ENCODE measurements at regions not wholly inside any gene's neighbourhood (a gene's known extent, or its start where the extent isn't known, plus 50 kb on each side); places are given as distances from the start of the nearest gene placed in this dataset.

DNA sequence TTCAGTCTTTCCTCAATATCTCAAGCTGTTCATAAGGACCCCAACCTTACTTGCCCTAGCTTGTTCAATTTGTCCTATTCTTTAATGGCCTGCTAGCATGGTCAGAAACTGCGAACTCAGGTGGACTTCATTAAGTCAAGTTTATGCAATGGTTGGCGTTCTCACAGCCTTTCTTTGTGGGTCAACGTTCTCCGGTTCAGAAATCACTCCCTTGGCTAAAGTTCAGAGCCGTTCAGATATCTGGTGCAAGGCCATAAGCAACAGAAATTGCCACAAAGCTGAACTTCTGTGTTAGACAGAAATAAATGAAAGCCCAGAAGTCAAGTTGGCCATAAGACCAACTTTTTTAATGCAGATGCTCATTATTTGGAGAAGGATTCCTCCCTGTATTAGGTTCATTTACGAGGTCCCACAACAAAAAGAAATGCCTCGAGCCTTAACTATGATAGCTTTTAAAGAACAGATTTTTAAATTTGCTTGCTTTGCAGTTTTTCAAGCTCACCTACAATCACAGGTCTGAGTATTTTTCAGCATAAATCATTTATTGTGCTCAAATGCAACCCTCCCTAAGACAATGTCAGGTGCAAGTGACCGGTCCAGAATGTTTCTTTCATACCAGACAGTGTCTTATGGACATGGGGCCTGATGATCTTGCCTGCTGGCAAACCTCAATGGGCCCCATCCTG, 140.2 kb upstream of the COL11A1 start:
- DNase-seq = no peak

DNA sequence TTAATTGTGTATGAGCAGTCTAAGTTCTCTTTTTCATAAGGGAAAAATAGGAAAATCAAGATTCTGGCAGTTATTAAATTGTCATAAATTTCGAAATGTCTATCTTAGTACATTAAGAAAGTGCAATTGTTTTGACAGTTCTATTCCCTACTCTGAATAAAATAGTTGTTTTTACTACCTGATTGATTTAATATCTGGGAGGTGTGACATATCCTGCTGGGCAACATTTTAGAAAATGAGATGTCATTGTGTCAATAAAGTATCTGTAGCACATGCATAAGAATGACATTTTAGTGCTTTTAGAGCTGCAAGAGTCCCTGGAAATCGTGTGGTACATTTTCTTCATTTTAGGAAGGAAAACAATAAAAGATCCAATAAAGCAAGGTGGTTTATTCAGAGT, 139.2 kb upstream of the COL11A1 start:
- no peak for DNase-seq

DNA sequence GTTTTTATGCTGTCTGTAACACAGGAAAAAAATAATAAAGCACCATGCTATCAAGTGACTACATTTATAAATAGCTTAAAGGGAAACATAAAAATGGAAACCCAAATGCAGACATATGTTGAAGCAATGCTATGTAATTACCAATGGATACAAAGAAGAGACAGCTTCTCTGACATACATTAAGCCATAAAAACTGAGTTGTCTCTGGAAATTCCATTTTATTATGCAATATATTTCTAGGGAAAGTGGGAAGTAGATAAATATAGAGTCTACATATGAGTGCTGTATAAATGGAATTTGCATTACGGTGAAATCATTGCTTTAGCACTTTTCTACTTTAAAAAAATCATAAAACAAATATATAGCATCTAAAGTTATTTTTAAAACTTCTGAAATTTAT, 135.2 kb upstream of the COL11A1 start:
- peak; percentile 60 for DNase-seq

DNA sequence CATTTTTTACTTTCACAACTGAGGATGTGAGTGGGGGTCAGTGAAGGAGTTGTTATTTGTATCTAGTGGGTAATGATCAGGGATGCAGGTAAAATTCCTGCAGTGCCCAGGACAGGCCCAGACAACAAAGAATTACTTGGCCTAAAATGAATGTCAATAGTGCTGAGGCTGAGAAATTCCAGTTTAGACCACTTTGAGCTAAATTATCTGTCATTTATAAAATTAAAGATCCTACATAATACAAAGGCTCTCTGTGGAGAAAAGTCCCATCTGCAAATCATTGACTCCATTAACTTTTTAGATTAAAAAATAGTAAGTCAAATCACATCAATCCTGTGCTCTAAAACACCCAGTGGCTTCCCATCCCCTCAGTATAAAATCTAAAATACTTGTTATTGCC, 130.7 kb upstream of the COL11A1 start:
- no peak for DNase-seq

DNA sequence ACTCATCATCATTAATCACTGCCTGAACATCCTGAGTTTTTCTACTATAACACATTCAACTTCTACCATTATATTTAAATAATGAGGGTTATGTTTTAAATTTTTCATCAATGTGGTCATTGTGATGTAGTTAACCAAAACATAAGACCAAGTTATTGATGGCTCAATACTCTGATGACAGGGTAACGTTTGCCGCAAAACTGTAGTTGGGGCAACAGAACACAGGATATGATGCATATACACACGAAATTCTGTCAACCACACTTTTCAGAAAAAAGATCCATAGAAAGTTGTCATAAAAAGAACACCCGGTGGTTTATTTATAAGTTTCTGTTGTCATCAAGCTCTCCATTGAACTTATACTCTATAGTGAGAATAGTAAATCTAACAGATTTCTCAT, 121.7 kb upstream of the COL11A1 start:
- peak; percentile 59 for DNase-seq

DNA sequence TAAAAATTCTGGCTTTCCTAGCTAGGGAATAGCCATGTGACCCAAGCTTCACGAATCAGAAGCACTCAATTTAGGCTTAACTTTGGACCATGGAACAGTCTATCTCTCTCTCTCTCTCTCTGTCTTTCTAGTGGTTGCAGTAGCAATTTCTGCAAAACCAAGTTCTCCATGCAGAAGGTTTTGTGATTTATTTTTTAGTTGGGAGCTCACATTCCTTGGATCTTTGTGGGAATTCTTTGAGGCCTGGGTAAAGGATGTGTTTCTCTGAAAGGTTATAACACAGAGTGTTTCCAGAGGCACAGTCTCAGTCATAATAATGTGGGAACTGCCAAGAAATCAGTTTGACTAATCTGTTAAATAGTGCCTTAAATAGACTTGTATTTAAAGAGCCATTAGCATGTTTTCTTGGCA, 112.3 kb upstream of the COL11A1 start:
- peak; percentile 95 for DNase-seq

DNA sequence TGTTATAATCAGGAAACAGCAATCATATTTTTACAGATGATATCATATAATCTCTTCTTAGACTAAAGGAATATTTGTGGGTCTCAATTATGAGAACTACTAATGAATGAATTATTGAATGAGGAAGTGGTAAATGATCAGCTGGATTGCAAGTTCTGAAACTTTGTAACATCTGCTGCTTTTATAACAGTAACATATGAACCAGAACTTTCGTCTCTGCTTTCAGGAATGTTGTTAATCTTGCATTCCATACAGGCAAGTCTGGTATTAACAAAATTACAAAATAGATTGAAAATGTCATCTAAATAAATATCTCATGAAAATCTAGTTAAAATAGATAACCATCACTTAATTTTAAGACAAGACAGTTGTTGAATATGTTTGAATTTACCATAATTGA, 110.5 kb upstream of the COL11A1 start:
- peak; percentile 64 for DNase-seq

DNA sequence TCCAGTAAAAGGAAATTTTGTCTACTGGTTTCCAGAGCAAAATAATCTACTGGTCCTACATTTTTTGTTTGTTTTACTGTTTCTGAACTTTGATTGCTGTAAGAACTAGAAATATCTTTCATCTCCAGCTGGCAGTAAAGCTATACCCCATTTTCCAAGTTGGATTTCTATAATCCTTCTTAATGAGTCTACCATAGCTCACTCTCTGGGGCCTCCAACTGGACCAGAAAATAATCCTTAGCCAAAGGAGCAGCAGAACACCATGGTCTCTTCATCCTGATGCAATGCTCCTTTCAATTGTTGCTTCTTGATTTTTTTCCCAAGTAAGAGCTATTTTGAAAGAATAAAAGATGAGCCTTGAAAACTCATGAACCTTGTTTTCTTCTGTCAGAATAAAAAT, 110.0 kb upstream of the COL11A1 start:
- DNase-seq = no peak

DNA sequence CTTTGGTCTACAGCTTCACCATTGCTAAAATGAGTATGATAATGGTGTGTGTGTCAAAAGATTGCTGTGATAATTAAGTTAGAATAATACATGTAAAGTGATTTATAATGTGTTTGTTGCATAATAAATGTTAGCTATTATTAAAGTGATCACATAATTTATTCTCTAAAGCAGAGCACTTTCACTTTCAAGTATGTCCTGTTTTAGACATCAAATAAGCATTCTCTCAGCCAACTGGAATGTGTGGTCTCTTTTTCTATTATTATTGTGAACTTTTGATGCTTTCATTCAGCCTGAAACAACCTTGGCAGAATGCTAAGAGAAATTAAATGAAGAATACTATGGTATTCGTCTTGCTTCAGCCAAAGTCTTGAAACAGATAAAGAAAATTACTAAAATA, 102.8 kb upstream of the COL11A1 start:
- DNase-seq = peak; percentile 65

DNA sequence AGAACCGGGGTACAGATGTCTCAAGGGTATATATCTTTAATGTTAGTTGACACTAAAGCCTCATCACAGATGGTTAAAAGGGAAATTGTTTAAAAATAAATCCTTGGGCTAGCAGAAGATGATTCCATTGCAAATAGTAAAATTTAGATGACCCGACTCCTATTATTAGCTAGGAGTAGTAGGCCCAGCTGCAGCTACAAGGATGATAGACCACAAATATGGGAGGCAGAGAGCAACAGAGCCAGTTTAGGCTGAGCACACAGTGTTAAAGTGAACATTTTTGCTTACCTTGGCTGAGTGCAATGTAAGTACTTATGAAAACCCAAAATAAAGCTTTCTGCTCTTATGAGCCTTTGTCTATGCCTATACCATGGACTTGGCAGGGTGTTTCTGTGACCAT, 100.5 kb upstream of the COL11A1 start:
- no peak for DNase-seq

DNA sequence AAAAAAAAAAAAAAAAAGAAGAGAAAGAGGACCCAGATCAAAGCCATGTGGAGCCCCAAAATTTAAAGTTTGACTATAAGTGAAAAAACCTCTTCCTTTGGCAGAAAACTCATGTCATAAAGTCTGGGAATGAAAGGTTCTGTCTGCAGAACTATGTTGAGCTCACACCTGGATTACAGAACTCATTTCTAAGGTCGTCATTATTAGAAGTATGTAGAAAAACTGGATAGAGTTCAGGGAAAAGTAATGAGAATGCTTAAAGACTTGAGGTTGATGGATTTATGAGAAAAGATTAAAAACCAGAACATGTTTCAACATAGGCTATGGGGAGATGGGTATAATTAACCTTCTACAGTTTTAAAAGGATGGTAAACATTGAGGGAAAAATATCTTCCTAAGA, 90.7 kb upstream of the COL11A1 start:
- no peak for DNase-seq

DNA sequence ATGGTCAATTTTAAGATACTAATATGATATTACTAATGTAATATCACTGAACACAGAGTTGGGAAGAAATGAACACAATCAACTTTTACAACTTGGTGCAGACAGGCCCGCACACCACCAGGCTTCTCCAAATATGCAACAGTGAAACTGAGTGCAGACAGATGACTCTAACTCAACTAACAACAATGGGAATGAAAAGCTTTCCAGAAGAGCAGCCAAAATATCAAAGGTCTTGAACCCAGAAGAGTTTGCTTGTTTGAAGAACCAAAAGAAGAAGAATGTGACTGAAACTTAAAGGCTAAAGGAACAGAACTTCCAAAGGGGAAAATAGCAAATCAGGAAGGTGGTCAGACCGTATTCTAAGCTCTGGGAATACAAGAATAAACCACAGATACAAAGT, 89.8 kb upstream of the COL11A1 start:
- no peak for DNase-seq

DNA sequence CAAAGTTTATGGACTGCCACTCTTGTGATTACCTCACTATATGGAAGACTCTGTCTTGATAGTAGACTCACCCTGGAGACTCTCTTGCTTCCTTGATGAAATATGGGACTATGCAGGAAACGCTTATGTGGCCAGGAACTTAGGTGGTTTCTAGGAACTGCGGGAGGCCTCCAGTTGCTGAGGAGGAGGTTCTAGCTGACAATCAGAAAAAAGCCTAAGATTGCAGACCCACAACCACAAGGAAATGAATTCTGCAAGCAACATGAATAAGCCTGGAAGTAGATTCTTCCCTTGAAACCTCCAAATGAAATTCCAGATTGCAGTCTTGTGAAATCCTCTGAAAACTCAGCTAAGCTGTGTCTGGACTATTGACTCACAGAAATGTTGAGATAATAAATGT, 88.9 kb upstream of the COL11A1 start:
- peak; percentile 84 for DNase-seq

DNA sequence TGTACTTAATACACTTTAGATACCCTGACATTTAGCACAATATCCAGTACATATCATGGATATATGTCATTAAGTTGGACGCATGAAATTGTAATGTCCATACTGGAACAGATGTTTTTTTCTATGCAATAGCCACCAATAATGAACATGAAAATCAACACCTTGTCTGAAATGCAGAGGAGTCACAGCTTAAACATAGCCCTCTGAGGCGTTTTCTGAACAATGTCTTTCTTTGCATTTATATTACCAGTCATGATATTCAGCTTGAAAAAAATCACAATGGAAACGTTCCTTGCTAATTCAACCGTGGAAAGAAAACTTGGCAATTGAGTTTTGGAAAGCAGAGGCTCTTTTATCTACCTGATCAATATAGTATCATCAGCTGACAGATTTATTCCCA, 86.7 kb upstream of the COL11A1 start:
- no peak for DNase-seq

DNA sequence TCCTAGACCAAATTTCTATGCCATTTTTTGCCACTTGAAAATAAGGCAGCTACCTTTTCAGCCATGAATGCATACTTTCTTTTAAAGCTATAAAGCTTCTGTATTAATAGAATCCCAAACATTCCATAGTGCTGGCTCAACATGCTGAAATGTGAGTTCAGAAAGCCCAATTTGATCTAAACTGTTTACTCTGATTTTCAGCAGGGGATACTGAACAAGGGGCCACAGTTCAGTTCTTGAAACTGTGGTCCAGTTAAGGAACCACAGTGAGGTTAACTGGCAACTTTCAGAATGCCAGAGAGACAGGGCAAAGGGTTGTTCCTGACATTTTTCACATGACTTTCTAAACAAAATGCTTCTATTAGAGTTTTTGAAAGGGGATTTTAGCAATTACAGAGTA, 85.7 kb upstream of the COL11A1 start:
- DNase-seq = peak; percentile 49

DNA sequence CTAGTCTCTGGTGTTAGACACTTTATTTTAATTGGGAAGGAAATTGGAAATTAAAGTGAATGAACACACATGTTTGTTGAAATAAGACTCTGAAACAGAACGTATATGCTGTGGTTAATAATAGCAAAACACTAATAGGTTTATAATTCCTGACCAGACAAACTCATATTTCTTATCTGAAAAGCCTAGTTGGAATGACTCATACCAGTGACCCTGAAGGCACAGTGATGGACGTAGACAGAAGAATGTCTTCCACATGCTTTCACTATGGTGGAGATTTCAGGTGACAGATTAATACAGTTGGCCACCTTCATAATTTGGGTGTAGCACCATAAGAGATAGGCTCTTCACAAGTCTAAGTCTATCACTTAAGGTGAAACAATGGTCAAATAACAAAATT, 83.0 kb upstream of the COL11A1 start:
- no peak for DNase-seq

DNA sequence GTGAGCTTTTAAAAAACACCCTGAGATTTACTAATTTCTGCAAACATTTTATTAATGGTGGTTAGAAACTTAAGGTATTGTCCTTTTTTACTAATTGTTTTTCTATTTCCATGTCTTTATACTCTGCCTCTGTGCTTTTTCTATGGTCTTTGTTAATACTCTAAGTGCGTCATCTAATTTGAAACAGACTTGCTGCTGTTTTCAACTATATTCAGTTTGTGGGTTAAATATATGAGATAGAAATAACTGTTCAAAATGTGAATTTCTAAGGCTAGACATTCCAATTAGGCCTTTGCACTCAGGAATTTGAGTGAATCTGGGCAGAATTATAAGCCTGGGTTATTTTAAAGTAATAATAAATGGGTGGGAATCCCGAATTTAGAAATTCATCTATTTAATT, 82.4 kb upstream of the COL11A1 start:
- DNase-seq = peak; percentile 67

DNA sequence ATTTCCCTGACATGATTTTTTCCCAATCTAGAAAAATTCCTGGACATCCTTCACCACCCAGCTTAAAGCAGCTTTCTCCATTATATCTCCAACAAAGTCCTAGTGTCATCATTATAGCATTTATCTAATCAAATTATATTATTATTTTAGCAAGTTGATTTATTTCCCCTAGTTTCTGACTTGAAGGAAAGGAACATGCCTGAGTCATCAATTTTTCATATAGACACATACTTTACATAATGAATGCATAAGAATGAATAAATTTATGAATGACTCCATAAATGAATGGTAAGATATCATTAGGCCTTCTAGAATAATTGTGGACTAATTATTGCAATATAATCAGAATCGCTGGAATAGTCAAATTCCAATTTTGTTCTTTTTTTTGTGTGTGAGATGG, 79.4 kb upstream of the COL11A1 start:
- DNase-seq = no peak

DNA sequence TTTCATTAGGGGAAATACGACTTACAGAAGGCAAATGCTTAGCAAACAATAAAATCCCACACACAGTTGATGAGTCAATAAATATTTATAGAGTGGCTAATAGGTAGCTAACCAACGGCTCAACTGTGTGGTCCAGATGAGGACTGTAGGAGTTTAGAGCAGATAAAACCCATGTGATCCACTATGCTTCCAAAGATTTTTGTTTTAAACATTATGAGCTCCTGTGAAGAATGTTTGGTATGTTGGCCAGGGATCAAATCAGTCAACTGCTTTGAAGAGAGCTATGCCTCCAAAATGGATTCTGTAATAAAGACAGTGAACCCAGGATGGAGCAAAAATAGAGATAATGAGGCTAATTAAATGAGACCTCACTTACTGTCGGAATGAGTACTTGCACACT, 72.3 kb upstream of the COL11A1 start:
- peak; percentile 86 for DNase-seq

DNA sequence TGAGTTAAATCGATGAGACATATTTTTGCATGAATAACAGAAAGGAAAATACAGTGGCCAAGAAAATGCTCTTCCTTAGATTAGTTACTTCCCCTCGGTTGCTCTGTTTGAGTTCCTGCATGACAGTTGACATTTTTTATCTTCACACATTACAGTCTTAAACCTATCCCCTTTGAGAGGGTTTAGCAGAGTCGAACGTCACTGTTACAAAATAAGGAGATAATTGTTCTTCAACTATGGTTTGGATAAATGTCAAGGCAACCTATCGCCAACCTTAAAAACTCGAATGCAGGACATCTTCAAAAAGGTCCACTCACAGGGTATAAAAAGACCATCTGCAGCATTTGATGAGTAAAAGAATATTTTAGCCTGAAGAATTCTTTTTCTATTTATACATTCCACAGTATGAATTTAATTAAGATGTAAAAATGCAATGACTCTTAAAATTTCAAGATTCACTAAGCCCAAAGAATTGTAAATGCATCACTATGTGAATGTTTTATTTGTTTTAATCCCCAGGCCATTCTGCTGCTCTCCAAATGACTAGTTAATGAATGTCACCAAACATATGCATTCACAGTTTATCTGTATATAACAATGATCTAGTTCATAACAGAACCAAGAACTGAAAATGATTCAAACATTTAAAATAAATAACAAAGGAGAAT, 68.9 kb upstream of the COL11A1 start:
- peak; percentile 53 for DNase-seq

DNA sequence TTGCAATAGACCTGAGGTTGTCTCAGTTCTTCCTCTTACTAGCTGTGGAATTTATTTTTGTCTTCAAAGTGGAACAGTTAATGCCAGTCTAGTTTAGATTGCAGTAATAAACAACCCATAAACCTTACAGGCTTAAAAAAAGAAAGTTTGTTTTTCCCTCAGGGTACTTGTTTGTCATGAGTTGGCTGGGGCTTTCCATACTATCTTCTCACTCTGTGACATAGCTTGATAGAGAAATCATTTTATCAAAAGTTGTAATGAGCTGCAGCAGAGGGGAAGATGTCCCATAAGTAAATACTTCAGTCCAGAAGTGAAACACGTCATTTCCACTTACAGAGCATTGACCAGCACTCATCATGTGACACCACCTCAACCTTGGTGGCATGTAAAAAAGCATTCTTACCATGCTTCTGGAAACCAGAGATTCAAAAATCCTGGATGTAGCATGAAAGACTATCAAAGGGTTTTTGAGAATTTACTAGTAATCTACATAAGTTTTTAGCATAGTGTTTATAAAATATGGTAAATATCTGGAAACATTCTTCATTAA, 62.8 kb upstream of the COL11A1 start:
- DNase-seq = peak; percentile 20

DNA sequence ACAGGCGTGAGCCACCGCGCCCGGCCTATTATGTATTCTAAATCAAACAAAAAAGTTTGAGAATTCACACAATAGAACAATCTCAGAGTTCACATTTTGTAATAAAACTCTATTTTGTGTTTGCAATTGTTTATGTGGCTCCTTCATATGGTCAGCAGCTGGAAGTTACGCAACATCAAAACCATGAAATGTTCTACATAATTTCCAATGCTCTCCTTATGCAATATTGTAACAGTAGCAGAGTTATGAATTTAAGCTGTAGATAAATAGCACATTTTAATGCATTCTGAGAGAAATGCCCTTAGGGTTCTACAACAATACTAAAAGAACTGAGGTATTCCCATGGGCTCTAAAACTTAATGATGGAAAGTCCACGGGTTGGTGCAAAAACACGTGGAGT, 62.3 kb upstream of the COL11A1 start:
- peak; percentile 41 for DNase-seq

DNA sequence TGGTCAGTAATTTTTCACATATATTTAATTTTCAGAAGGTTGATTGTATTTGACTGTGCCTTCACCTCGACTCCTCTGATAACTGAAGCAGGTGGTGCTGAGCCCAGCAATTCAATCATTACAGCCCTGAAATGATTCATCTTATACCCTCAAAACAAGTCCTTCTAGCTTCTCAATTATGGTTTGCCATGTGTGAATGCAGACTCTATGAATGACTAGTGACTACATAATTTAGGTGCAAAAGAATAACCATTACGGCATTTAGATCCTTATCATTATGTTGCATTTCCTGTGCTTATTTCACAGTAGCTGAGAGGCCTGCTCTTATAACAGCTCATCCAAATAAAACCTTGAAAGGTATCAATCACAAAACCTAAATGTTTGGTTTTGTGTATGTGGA, 54.0 kb upstream of the COL11A1 start:
- no peak for DNase-seq

DNA sequence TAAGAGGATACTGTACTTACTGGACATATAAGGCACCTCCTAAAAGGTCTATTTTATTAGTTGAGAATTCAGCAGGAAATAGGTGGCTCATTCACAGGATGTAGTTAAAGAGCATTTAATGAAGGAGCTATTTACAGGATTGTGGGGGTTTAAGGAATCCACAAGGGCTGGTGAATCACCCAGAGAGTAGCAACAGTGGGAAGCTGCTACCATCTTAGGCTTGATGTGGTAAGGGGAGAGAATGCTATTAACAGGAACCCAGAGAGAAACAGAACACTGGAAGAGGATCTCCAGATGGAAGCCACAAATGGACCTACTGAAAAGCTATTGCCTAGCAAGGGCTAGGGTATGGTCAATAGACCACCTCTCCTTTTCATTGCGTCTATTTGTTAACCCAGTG, 52.0 kb upstream of the COL11A1 start:
- DNase-seq = peak; percentile 40

Data from fibroblast of skin of scalp (primary cell).